NB4 (cell line): ENCODE measurements at regions not wholly inside any gene's neighbourhood (a gene's known extent, or its start where the extent isn't known, plus 50 kb on each side); places are given as distances from the start of the nearest gene placed in this dataset.

Experiments
- DNase-seq: peaks from one replicate; pipeline ENCODE4 v3.0.0; 2010; ENCODE audit warnings: low read depth
- H3K4me3 ChIP-seq: one replicate; pipeline ENCODE4 v1.5.1; 2011; ENCODE audit warnings: mild to moderate bottlenecking, low read depth, low read length, moderate library complexity
- CTCF ChIP-seq: IDR thresholded peaks from one replicate; pipeline ENCODE4 v1.5.1; 2012; ENCODE audit warnings: low read depth, low read length
- MAX ChIP-seq: IDR thresholded peaks from 2 replicates; pipeline ENCODE4 v1.6.1; 2011; ENCODE audit warnings: low read depth, low read length
- MYC ChIP-seq: IDR thresholded peaks from 2 replicates; pipeline ENCODE4 v1.6.1; 2011; ENCODE audit warnings: low read depth, low read length
- POLR2A ChIP-seq: IDR thresholded peaks from 2 replicates; pipeline ENCODE4 v1.6.1; 2011; ENCODE audit warnings: mild to moderate bottlenecking; ENCODE audit not compliant: insufficient read length; ENCODE audit errors: extremely low read depth

GRCh38 chr10:8225187-8225586 lies 170.7 kb downstream of the GATA3 start:
- H3K4me3 ChIP-seq, result no peak overlapping the region
- no peak for DNase-seq
- TF ChIP-seq MYC (no peak), CTCF (no peak), MAX (no peak), POLR2A (no peak)

GRCh38 chr10:8227246-8227645 lies 172.8 kb downstream of the GATA3 start:
- DNase-seq, result no peak
- TF ChIP-seq MYC (no peak), POLR2A (no peak), MAX (no peak), CTCF (no peak)
- H3K4me3 ChIP-seq, result no peak overlapping the region

GRCh38 chr10:8229153-8229552 lies 174.7 kb downstream of the GATA3 start:
- H3K4me3 ChIP-seq, result no peak overlapping the region
- TF ChIP-seq MAX, result no peak
- no peak for TF ChIP-seq POLR2A
- no peak for TF ChIP-seq MYC
- TF ChIP-seq CTCF, result no peak
- DNase-seq, result no peak

- H3K4me3 ChIP-seq, result no peak overlapping the region
- TF ChIP-seq POLR2A, result no peak
- DNase-seq, result no peak
Measured at GRCh38 chr10:8230902-8231301, 176.4 kb downstream of the GATA3 start.

- no peak for DNase-seq
- no peak overlapping the region for H3K4me3 ChIP-seq
- TF ChIP-seq MAX (no peak), CTCF (no peak), MYC (no peak), POLR2A (no peak)
Measured at GRCh38 chr10:8233049-8233448, 178.6 kb downstream of the GATA3 start.

- no peak for DNase-seq
- TF ChIP-seq MYC (no peak), CTCF (no peak), POLR2A (no peak), MAX (no peak)
- no peak overlapping the region for H3K4me3 ChIP-seq
Measured at GRCh38 chr10:8233832-8234259, 179.4 kb downstream of the GATA3 start.
